Panc1 (cell line): ENCODE measurements at regions not wholly inside any gene's neighbourhood (a gene's known extent, or its start where the extent isn't known, plus 50 kb on each side); places are given as distances from the start of the nearest gene placed in this dataset.

Experiments used
- ATAC-seq: fragments of 200-7000 bp; cut with Tn5 transposase; 2 replicates; pipeline ENCODE4 v1.9.1; 2020; ENCODE audit warnings: mild to moderate bottlenecking, moderate library complexity
- BruUV-seq: library from RNA; stranded (reverse); fragments of 400-500 nt; replicated peaks from 2 replicates; lab custom pipeline; 2021; lab: Mats Ljungman, UMichigan
- CTCF ChIA-PET: fragments of 300-600 bp; sonication (Branson Sonifier 250); formaldehyde crosslinking; loops from one replicate; lab custom pipeline; 2022; ENCODE audit warnings: antibody characterized with exemption; lab: Charles Lee
- POLR2A ChIA-PET: fragments of 300-600 bp; sonication (Branson Sonifier 250); formaldehyde crosslinking; loops from one replicate; lab custom pipeline; 2022; ENCODE audit warnings: antibody characterized with exemption; lab: Charles Lee
- DNase-seq: peaks from one replicate; pipeline ENCODE4 v3.0.0-alpha.2; 2010; ENCODE audit warnings: low read depth, low spot score
- H3K27ac ChIP-seq: 2 replicates; pipeline ENCODE4 v1.5.1; 2011; ENCODE audit warnings: mild to moderate bottlenecking, low read length, inconsistent platforms
- H3K27me3 ChIP-seq: fragments of 200-500 bp; sonication (Bioruptor generic); 2 replicates; pipeline ENCODE4 v1.6.0; 2014; ENCODE audit warnings: low read length, inconsistent platforms; ENCODE audit not compliant: control insufficient read depth, insufficient read depth
- H3K36me3 ChIP-seq: fragments of 200-500 bp; sonication (Bioruptor generic); 2 replicates; pipeline ENCODE4 v1.5.1; 2014; ENCODE audit warnings: inconsistent platforms, mild to moderate bottlenecking, low read length, moderate library complexity; ENCODE audit not compliant: control insufficient read depth, insufficient read depth
- H3K4me1 ChIP-seq: 2 replicates; pipeline ENCODE4 v1.5.1; 2011; ENCODE audit warnings: inconsistent platforms, mild to moderate bottlenecking, low read length, moderate library complexity; ENCODE audit not compliant: control insufficient read depth, insufficient read depth
- H3K4me3 ChIP-seq, 2 experiments: 2 replicates each; pipeline ENCODE4 v1.5.1; 2011 to 2012; ENCODE audit warnings: low read depth in 2 of 2, low read length in 2 of 2, mild to moderate bottlenecking in 2 of 2, inconsistent platforms in 1 of 2, moderate library complexity in 1 of 2
- H3K9me3 ChIP-seq: fragments of 200-500 bp; sonication (Bioruptor generic); 2 replicates; pipeline ENCODE4 v1.5.1; 2014; ENCODE audit warnings: low read depth, mild to moderate bottlenecking, inconsistent platforms, low read length, moderate library complexity; ENCODE audit not compliant: control insufficient read depth, insufficient read depth
- POLR2AphosphoS5 ChIP-seq: IDR thresholded peaks from 2 replicates; pipeline ENCODE4 v1.6.1; 2012; ENCODE audit warnings: mild to moderate bottlenecking, low read depth, low read length, moderate library complexity
- REST ChIP-seq, 2 experiments: IDR thresholded peaks; 2 replicates each; pipeline ENCODE4 v1.6.1; 2011 to 2012; ENCODE audit warnings: low read depth in 2 of 2, control low read depth in 1 of 2, low read length in 1 of 2, mild to moderate bottlenecking in 1 of 2, moderate library complexity in 1 of 2; ENCODE audit not compliant: insufficient read depth in 1 of 2
- SIN3A ChIP-seq: IDR thresholded peaks from 2 replicates; pipeline ENCODE4 v1.6.1; 2012; ENCODE audit warnings: low read depth, mild to moderate bottlenecking, low read length, moderate library complexity, borderline replicate concordance; ENCODE audit not compliant: insufficient read depth
- TCF7L2 ChIP-seq: IDR thresholded peaks from 2 replicates; pipeline ENCODE4 v1.6.1; 2011; ENCODE audit warnings: mild to moderate bottlenecking, low read depth, low read length, inconsistent platforms
- in situ Hi-C: cut with HindIII; loops from 2 replicates; pipeline ENCODE4 v1.10.0; 2016; ENCODE audit warnings: low sequenced_read_pairs, low pct_unique_long_range_greater_than_20kb
- intact Hi-C: fragments of 100-400 bp; cut with micrococcal nuclease; formaldehyde crosslinking; loops from one replicate; pipeline ENCODE4 v1.10.0; 2022; ENCODE audit not compliant: unreplicated experiment
- TF ChIP-seq, protein P1 (sequence below): fragments of 450-650 bp; IDR thresholded peaks from 2 replicates; pipeline ENCODE4 v1.5.1; 2017; ENCODE audit warnings: mild to moderate bottlenecking

DNA sequence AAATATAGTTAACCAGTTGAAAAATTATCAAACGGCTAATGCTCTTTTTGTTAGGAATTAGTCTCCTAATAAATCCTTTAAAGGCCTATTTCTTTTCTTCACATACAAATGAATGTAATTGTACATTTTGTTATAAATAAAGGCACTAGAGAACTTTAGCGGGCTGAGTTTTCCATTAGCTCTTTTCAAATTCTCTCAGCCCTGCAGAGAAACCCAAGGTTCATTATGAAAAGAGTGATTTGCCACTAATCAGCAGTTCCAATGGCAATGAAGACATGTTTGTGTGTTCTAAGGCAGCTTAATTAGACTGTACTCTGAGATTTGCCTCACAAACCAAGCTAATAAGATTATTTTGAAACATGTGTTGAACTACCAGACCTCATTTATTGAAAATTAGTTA, 64.6 kb upstream of the P2RY1 start:
- CTCF ChIA-PET = no interaction called here
- intact Hi-C loops = no loop called here

DNA sequence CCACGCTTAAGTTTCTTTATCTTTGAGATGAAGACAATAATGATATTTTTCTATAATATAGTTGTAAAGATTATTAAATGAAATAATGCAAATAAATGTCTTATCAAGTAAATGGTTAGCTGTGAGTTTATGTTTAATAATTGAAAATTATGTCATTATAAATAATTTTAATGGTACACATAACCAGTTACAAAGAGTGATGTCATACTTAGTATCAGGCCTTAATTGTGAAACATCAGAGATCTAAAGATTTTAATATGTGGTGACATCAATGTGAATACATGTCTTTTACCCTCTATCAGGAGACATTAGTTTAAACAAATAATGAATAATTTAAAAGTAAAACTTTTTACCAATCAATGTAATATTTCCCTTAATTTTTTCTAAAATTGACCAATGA, 63.8 kb upstream of the P2RY1 start:
- CTCF ChIA-PET = interaction anchor here (0.7 kb wide), 1 partner anchor 510 kb away, joined by 7 read pairs; no protein-coding TSS in a partner anchor
- Histone ChIP-seq H3K9me3 (no peaks in the 10 kb centered on the region), H3K36me3 (no peaks in the 10 kb centered on the region), H3K27ac (no peak overlapping the region), H3K27me3 (no peaks in the 10 kb centered on the region), H3K4me3 (no peak overlapping the region), H3K4me1 (no peaks in the 10 kb centered on the region)
- DNase-seq = no peak
- no TSS peak for BruUV-seq
- no peak for ATAC-seq
- POLR2A ChIA-PET = no interaction called here
- in situ Hi-C loops (no loop called here), intact Hi-C loops (no loop called here)
- TF ChIP-seq POLR2AphosphoS5 (no peak), SIN3A (no peak), TCF7L2 (no peak), REST (IDR thresholded peaks at IDR 0.05; ENCODE audit: insufficient read depth in 1 of 2, low read depth in 2 of 2, low read length in 1 of 2) (no peak)
- TF ChIP-seq, protein P1, sequence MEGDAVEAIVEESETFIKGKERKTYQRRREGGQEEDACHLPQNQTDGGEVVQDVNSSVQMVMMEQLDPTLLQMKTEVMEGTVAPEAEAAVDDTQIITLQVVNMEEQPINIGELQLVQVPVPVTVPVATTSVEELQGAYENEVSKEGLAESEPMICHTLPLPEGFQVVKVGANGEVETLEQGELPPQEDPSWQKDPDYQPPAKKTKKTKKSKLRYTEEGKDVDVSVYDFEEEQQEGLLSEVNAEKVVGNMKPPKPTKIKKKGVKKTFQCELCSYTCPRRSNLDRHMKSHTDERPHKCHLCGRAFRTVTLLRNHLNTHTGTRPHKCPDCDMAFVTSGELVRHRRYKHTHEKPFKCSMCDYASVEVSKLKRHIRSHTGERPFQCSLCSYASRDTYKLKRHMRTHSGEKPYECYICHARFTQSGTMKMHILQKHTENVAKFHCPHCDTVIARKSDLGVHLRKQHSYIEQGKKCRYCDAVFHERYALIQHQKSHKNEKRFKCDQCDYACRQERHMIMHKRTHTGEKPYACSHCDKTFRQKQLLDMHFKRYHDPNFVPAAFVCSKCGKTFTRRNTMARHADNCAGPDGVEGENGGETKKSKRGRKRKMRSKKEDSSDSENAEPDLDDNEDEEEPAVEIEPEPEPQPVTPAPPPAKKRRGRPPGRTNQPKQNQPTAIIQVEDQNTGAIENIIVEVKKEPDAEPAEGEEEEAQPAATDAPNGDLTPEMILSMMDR = no peak

More for the DNA sequence above, 64.6 kb upstream of the P2RY1 start:
- in situ Hi-C loops = no loop called here
- no peak overlapping the region for H3K27ac ChIP-seq
- no peaks in the 10 kb centered on the region for H3K4me1 ChIP-seq
- no peaks in the 10 kb centered on the region for H3K27me3 ChIP-seq
- DNase-seq (no peak), ATAC-seq (no peak)
- H3K9me3 ChIP-seq = no peaks in the 10 kb centered on the region
- H3K36me3 ChIP-seq = no peaks in the 10 kb centered on the region
- no peak overlapping the region for H3K4me3 ChIP-seq
- no peak for TF ChIP-seq POLR2AphosphoS5
- TF ChIP-seq TCF7L2 = no peak
- no TSS peak for BruUV-seq
- POLR2A ChIA-PET = no interaction called here

GRCh38 chr3:152772674-152773225, 62.2 kb upstream of the P2RY1 start:
- no peaks in the 10 kb centered on the region for H3K36me3 ChIP-seq
- H3K9me3 ChIP-seq = no peaks in the 10 kb centered on the region
- no peak overlapping the region for H3K27ac ChIP-seq
- intact Hi-C loops (no loop called here), in situ Hi-C loops (no loop called here)
- no peaks in the 10 kb centered on the region for H3K4me1 ChIP-seq
- ATAC-seq = no peak
- H3K27me3 ChIP-seq = no peaks in the 10 kb centered on the region
- POLR2A ChIA-PET = no interaction called here
- BruUV-seq = no TSS peak
- no peak overlapping the region for H3K4me3 ChIP-seq
- no peak for DNase-seq
- CTCF ChIA-PET = interaction anchor here (0.6 kb wide), 1 partner anchor 1040 kb away, joined by 6 read pairs; no protein-coding TSS in a partner anchor
- no peak for TF ChIP-seq SIN3A
- no peak for TF ChIP-seq REST (IDR thresholded peaks at IDR 0.05; ENCODE audit: insufficient read depth in 1 of 2, low read depth in 2 of 2, low read length in 1 of 2)
- TF ChIP-seq, protein P1 = no peak
- TF ChIP-seq TCF7L2 = no peak
- no peak for TF ChIP-seq POLR2AphosphoS5
